ENCODE measurements at regions not wholly inside any gene's neighbourhood (a gene's known extent, or its start where the extent isn't known, plus 50 kb on each side); places are given as distances from the start of the nearest gene placed in this dataset.

DNA sequence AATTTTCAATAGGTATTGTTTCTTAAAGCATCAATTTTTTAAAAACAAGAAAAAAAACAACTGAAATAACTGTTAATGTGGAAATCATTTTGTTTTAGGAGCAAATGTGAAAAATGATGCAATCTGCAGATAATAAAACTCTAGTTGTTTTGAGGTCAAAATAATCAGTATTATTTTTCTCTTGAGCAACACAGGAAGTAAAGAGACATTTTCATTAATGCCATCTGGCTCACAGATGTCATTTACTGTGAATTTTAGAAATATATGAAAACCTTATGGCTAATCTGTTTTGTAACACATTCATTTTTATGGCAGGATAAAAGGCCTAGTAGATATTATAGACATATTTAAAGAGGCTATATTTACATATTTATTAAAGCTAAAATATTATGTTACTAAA is 141.6 kb downstream of the PCDH18 start:
- no peak for TF ChIP-seq EGR1 (IDR thresholded peaks at IDR 0.05)
- TF ChIP-seq TCF12 (IDR thresholded peaks at IDR 0.05; ENCODE audit: low read depth), result no peak
- TF ChIP-seq YY1 (IDR thresholded peaks at IDR 0.05; ENCODE audit: low read depth), result no peak
- no peak for TF ChIP-seq TEAD4 (IDR thresholded peaks at IDR 0.05)
- TF ChIP-seq, protein P1, sequence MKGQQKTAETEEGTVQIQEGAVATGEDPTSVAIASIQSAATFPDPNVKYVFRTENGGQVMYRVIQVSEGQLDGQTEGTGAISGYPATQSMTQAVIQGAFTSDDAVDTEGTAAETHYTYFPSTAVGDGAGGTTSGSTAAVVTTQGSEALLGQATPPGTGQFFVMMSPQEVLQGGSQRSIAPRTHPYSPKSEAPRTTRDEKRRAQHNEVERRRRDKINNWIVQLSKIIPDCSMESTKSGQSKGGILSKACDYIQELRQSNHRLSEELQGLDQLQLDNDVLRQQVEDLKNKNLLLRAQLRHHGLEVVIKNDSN (IDR thresholded peaks at IDR 0.05), result no peak
- TF ChIP-seq, protein P2, sequence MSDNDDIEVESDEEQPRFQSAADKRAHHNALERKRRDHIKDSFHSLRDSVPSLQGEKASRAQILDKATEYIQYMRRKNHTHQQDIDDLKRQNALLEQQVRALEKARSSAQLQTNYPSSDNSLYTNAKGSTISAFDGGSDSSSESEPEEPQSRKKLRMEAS (IDR thresholded peaks at IDR 0.05), result no peak
- TF ChIP-seq, protein P3, sequence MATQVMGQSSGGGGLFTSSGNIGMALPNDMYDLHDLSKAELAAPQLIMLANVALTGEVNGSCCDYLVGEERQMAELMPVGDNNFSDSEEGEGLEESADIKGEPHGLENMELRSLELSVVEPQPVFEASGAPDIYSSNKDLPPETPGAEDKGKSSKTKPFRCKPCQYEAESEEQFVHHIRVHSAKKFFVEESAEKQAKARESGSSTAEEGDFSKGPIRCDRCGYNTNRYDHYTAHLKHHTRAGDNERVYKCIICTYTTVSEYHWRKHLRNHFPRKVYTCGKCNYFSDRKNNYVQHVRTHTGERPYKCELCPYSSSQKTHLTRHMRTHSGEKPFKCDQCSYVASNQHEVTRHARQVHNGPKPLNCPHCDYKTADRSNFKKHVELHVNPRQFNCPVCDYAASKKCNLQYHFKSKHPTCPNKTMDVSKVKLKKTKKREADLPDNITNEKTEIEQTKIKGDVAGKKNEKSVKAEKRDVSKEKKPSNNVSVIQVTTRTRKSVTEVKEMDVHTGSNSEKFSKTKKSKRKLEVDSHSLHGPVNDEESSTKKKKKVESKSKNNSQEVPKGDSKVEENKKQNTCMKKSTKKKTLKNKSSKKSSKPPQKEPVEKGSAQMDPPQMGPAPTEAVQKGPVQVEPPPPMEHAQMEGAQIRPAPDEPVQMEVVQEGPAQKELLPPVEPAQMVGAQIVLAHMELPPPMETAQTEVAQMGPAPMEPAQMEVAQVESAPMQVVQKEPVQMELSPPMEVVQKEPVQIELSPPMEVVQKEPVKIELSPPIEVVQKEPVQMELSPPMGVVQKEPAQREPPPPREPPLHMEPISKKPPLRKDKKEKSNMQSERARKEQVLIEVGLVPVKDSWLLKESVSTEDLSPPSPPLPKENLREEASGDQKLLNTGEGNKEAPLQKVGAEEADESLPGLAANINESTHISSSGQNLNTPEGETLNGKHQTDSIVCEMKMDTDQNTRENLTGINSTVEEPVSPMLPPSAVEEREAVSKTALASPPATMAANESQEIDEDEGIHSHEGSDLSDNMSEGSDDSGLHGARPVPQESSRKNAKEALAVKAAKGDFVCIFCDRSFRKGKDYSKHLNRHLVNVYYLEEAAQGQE (IDR thresholded peaks at IDR 0.05; ENCODE audit: low read depth), result no peak
- no peak for TF ChIP-seq FOXM1 (IDR thresholded peaks at IDR 0.05; ENCODE audit: borderline replicate concordance, low read depth)
- TF ChIP-seq TAF1 (IDR thresholded peaks at IDR 0.05; ENCODE audit: low read depth), result no peak
- TF ChIP-seq NFIC (IDR thresholded peaks at IDR 0.05), result no peak
- no peak for TF ChIP-seq CREB1 (IDR thresholded peaks at IDR 0.05; ENCODE audit: low read depth)
- TF ChIP-seq EP300 (IDR thresholded peaks at IDR 0.05; ENCODE audit: borderline replicate concordance), result no peak
- TF ChIP-seq ZBTB7A (IDR thresholded peaks at IDR 0.05; ENCODE audit: low read depth), result no peak
- no peak for TF ChIP-seq RAD21 (IDR thresholded peaks at IDR 0.05; ENCODE audit: low read depth)
- no peak for TF ChIP-seq CEBPB (IDR thresholded peaks at IDR 0.05)

DNA sequence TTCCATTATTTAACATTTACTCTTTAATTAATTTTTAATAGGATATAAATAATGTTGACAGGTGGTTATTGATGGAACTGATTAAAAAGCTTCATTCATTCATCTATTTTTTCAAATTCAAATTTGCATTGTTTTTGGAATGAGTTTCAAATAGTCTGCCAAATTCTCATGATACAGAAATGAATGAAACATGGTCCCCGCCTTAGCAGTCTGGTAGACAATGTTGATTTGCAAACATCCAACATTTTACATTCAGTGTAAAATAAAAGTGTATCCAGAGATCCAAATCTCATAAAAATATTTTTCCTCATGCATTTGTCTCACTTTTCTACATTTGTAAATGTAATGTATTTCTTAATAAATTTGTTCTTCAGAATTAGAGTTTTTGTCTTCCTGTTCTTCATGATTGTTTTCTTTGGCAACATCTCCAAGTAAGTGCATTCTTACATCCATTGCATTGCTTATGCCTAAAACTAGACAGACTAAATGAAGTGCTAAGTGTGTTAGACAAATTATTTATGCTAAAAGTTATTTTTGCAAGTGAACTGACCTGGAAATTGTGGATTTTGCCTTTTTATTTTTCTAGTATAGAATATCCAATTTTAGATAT is 142.3 kb downstream of the PCDH18 start:
- TF ChIP-seq EGR1 (IDR thresholded peaks at IDR 0.05) (no peak), RAD21 (IDR thresholded peaks at IDR 0.05; ENCODE audit: low read depth) (no peak), CREB1 (IDR thresholded peaks at IDR 0.05; ENCODE audit: low read depth) (no peak), TCF12 (IDR thresholded peaks at IDR 0.05; ENCODE audit: low read depth) (no peak), EP300 (IDR thresholded peaks at IDR 0.05; ENCODE audit: borderline replicate concordance) (no peak), NFIC (IDR thresholded peaks at IDR 0.05) (no peak), YY1 (IDR thresholded peaks at IDR 0.05; ENCODE audit: low read depth) (no peak)
- TF ChIP-seq, protein P1 (IDR thresholded peaks at IDR 0.05), result no peak
- TF ChIP-seq, protein P2 (IDR thresholded peaks at IDR 0.05), result no peak

DNA sequence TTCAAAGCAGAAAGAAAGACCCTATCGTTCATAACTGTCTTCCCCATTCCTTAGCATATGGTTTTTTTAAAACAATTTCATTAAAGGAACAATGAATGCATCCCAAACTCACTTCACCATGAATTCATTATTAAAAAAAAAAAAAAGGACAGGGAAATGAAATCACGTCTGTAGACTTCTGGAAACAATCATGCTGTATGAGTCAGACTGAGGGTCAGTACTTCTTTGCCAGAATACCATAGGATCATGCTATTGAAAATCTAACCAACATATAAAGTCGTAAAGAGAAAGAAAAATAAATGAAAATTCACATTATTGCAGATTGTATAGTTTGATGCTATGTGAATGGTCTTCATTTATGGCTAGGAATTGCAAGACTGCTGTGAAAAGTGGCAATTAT is 144.4 kb downstream of the PCDH18 start:
- TF ChIP-seq TCF12 (IDR thresholded peaks at IDR 0.05; ENCODE audit: low read depth), result no peak
- no peak for TF ChIP-seq RAD21 (IDR thresholded peaks at IDR 0.05; ENCODE audit: low read depth)
- TF ChIP-seq NFIC (IDR thresholded peaks at IDR 0.05), result no peak
- no peak for TF ChIP-seq TEAD4 (IDR thresholded peaks at IDR 0.05)
- TF ChIP-seq CREB1 (IDR thresholded peaks at IDR 0.05; ENCODE audit: low read depth), result no peak
- TF ChIP-seq TAF1 (IDR thresholded peaks at IDR 0.05; ENCODE audit: low read depth), result no peak
- no peak for TF ChIP-seq EP300 (IDR thresholded peaks at IDR 0.05; ENCODE audit: borderline replicate concordance)
- TF ChIP-seq, protein P1 (IDR thresholded peaks at IDR 0.05), result no peak
- TF ChIP-seq, protein P3 (IDR thresholded peaks at IDR 0.05; ENCODE audit: low read depth), result no peak
- no peak for TF ChIP-seq FOXM1 (IDR thresholded peaks at IDR 0.05; ENCODE audit: borderline replicate concordance, low read depth)
- no peak for TF ChIP-seq ZBTB7A (IDR thresholded peaks at IDR 0.05; ENCODE audit: low read depth)
- TF ChIP-seq EGR1 (IDR thresholded peaks at IDR 0.05), result no peak
- TF ChIP-seq, protein P2 (IDR thresholded peaks at IDR 0.05), result no peak
- no peak for TF ChIP-seq YY1 (IDR thresholded peaks at IDR 0.05; ENCODE audit: low read depth)
- TF ChIP-seq CEBPB (IDR thresholded peaks at IDR 0.05), result no peak

DNA sequence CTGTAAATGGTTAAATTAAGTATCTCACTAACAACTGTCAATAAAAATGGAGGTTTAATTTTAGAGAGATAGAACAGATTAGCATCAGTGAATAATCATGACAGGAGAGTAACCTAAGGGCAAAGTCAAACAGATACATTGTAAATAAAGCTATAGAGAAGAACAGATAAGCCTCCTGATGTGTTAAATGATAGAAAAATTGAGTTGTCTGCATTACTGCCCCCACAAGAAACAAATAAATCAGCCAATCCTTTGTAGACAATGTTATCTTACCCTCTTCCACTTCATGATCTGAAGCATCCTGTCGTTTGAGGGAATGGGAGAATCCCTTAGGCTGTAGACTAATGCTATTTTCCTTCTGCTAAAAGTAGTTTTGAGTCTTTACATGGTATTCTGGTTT is 147.8 kb downstream of the PCDH18 start:
- TF ChIP-seq ZBTB7A (IDR thresholded peaks at IDR 0.05; ENCODE audit: low read depth) (no peak), YY1 (IDR thresholded peaks at IDR 0.05; ENCODE audit: low read depth) (no peak), TEAD4 (IDR thresholded peaks at IDR 0.05) (no peak), FOXM1 (IDR thresholded peaks at IDR 0.05; ENCODE audit: borderline replicate concordance, low read depth) (no peak), RAD21 (IDR thresholded peaks at IDR 0.05; ENCODE audit: low read depth) (no peak), CEBPB (IDR thresholded peaks at IDR 0.05) (no peak), NFIC (IDR thresholded peaks at IDR 0.05) (no peak), TCF12 (IDR thresholded peaks at IDR 0.05; ENCODE audit: low read depth) (no peak), EP300 (IDR thresholded peaks at IDR 0.05; ENCODE audit: borderline replicate concordance) (no peak), CREB1 (IDR thresholded peaks at IDR 0.05; ENCODE audit: low read depth) (no peak), EGR1 (IDR thresholded peaks at IDR 0.05) (no peak)
- TF ChIP-seq, protein P2 (IDR thresholded peaks at IDR 0.05), result no peak

All from Ishikawa (cell line).